NCI-H1092 (cell line): ENCODE measurements at regions not wholly inside any gene's neighbourhood (a gene's known extent, or its start where the extent isn't known, plus 50 kb on each side); places are given as distances from the start of the nearest gene placed in this dataset.

ENCODE experiments used
- DNase-seq: peaks from one replicate; lab custom pipeline; 2025; lab: John Stamatoyannopoulos, UW

DNA sequence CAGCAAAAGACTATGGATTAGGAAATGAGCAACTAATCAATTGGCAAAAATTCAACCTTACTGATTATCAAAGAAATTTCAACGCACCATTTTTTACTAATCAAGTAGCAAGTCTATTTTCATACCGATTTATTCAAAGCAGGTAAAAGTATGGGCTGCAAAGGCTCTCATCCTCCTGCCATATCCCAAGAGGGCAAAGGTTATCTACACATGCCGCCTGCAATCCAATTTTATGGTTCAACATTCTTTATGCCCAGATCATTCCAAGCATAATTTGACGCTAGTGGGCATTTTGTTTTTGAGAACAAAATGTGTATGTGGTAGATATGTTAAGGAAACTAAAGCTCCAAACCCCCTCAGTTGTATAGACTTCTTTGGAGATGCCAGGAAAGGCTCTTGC is 270.6 kb downstream of the MAF start:
- no peak for DNase-seq

DNA sequence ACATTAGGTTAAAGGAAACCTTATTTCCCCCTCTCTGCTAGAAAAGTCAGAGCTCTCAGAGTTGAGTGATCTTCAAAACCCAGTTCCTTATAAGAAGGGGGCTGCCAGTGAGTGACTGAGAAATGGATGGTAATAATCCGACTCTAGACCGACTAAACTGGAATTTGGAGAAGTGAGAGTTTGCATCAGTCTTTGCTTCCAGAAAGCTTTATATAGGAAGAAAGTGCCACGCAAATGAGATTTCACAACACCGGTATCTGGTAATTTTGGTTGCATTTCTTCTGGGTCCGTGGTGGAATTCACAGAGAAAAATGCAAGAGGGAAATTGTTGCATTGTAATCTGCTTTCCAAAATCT is 271.4 kb downstream of the MAF start:
- no peak for DNase-seq

DNA sequence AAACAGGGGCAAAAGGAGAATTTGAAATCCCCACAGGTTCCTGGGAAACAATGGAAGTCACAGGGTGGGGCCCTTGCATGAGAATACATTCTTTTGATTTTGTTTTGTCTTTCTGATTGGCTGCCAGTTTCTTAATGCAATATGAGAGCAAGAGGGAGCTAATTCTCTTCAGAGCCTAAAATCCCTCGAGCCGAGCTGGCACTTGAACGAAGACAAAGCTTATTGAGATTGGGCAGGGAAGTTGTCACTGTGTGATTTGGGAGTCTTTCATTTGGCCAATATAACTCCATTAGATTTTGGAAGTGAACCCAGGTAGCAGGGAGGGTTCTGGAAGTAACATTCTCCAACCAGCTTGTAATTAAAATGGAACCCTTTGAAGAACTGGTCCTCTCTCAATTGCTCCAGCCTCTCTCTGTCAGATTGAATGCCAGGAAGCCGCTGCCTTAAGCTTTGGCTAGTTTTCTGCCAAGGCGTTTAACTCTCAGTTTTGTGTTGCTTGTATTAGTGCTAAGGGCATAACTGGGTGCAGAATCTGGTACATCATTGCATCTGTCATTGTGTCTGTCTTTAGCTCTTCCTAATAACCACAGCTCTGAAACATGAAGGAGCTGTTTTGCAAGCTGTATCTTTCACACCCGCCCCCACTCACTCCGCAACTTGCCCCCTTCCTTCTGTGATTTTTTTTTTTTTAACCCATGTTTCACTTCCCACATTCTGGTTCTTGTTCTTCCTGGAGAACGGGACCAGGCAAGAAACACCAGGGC is 272.0 kb downstream of the MAF start:
- DNase-seq = no peak

DNA sequence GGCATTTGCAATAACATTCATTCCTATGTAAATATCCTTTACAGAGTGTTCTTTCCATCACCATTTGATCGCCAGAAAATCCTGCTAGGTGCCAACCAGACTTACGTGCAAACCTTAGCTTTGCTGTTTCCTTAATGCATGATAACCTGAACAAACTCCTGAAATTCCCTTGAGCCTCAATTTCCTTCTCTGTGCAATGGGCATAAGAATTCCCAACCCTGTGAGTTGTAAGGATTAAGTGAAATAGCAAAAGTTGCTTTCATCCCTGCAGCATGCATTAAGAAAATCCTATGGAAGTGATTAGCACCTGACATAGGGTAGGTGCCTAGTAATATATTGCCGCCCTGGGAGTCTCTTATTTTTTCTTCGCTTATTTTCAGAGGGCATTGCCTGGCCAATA is 272.7 kb downstream of the MAF start:
- DNase-seq = no peak

DNA sequence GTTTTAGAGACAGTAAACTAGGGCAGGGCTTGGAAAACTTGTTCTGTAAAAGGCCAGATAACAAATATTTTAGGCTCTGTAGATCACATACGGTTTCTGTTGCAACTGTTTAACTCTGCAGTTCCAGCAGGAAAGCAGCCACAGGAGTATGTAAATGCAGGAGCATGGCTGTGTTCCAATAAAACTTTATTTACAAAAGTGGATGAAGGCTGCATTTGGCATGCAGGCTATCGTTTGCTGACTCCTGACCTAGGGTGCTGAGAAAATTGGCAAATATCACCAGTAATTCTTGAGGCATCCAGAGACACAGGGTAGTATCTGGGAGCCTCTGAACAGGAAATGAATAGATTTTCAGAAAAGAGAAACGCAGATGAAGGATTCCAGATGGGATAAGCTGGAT is 274.0 kb downstream of the MAF start:
- no peak for DNase-seq

DNA sequence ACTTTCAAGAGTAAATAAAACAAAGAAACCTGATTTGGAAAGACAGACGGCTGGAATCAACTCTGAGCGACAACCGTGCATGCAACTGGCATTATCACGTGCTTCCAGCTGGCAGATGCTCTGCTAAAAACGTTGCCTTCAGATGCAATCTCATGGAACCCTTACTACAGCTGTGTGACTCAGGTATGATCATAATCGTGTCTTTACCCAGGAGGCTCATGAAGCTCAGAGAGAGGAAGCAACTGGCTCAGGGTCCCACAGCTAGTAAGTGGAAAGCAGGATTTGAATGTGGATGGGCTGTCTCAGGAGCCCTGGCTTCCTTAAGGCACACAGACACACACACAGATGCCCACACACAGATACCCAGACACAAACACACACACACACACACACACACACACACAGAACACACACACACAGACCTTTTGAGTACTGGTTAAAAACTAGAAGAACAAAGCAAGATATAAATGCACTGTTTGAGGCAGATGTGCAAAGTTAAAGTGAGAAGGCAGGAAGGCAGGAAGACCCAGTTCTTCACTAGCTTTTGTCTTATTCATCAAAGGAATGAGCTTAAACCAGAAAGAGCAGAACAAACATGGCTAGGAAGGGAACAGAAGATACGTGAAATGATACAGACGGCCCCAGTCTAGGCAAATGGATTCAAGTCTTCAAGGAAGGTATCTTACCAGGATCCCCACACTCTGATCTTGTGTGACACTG is 275.2 kb downstream of the MAF start:
- no peak for DNase-seq

DNA sequence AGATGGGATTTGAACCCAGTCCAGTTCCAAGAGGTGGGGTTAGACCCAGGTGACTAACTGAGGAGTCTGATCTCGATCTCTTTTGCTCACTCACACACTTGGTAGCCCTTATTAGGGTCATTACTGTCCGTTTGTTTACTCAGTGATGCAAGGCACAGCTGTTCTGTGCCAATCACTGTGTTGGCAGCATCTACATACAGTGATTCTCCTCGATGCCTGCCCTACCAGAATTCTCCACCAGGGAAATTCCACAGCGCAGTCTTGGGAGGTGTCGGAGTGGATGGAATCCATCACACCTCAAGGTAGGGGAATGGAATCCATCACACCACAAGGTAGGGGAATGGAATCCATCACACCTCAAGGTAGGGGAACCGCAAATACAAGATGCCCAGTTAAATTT is 279.6 kb downstream of the MAF start:
- DNase-seq = no peak

DNA sequence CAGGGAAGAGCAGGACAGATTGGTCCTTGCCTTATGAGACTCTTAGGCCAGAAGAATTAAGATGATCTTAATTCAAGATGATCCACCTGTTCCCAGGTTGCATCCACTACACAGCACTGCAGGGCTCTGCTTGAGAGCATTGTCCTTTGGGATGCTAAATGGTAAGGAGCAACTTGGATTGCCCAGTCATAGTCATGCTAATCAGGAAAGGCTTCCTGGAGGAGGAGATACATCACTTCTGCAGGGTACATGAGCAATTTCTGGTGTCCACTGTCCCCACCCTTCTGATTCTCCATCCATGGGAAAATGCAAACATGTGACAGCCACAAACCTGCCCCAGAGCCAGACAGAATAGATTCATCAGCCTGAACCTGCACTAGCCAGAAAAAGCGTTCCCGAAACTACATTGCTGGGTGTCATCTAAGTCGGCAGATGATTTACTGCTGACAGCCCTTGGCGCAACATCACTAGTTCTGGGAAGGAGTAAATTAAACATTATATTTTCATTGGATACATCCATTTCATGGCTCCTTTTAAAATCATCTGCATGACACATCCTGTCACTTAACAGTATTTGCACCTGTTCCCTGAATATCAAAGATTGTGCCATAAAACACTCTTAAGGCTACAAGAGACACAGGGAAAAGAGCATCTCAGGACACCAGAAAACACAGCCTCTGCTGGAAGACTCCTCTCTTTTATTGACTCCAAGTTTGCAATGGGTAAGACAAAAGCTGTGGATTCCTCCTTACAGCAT is 282.2 kb downstream of the MAF start:
- DNase-seq = no peak

DNA sequence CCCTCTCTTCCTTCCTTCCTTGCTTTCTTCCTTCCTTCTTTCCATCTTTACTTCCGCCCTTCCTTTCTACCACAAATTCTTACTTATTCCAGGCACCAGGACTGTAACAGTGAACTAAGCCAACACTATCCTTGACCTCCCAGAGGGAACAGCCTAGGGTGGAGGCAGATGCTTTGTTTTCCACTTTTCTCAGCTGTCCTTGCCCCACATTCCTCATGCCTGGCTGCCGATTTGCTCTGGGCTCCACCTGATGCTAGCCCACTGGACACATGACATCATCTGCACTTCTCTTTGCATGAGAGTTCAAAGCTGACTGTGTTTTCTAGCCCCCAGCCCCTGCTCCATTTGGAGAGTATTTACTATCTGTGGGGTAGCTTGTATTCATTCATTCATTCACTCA is 283.0 kb downstream of the MAF start:
- DNase-seq = no peak

DNA sequence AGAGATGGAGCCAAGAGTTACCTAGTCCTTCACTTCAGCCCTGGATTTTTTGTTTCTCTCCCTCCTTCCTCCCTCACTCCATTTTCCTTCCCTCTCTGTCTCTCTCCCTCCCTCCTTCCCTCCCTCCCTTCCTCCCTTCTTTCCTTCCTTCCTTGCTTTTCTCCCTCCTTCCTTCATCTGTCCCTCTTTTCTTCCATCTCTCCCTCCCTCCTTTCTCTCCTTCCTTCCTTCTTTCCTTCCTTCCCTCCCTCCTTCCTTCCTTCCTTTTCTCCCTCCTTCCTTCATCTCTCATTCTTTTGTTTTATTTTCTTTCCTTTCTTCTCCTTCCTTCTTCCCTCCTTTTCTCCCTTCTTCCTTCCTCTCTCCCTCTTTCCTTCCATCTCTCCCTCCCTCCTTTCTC is 283.5 kb downstream of the MAF start:
- DNase-seq = no peak

DNA sequence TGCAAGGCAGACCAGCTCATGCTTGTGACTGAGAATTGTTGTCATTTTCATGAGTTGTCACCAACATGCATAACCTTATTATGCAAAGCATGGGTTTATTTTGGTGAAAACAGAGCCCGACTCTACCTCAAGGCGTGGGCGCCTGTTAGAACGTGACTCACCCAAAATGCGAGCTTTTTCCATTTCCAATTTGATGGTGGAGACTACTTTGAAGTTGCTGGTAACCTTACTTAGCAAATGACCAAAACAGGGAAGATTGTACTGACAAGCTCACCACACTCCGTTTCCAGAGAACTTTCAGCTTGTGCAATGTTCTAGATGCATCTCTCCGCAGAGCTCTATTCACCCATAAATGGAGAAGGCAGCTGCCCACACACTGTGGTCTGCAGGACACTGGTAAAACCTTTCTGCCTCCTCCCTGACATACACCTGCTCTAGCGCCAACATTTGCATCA is 284.5 kb downstream of the MAF start:
- DNase-seq = no peak

DNA sequence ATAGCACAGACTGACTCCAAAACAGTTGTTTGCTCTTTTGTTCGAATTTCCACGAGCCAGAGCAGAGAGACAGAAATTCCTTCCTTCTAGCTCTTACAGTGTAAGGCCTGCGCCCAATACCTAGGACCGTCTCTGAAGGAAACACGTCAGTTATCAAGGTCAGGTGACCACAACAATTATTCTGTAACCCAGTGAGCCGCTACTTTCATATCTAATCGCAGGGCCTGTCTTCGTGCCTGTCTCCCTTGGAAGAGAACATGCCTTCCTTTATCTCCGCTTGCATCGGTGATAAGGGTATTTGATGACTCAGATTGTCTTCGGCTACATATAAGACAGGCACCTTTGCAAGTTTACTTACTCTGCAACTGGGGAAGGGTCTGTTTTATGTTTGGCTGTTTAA is 288.0 kb downstream of the MAF start:
- DNase-seq = no peak

DNA sequence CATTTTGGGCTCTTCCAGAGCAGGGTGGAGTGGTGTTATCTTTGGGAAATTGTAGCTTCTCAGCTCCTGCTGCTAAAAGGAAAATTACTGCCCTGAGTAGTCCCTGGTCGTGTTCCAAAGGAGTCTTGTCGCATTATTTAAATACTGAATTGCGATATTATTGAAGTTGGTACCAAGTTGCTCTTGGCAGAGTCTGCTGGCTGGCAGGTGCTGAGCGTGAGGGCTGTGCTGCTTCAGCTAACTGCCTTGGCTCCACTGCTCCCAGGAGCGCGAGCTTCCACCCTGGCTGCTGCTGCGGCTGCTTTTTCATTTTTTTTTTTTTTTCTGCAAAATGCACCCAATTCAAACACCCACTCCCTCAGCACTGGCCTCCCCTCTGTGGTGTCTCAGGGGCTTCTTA is 289.8 kb downstream of the MAF start:
- DNase-seq = no peak

DNA sequence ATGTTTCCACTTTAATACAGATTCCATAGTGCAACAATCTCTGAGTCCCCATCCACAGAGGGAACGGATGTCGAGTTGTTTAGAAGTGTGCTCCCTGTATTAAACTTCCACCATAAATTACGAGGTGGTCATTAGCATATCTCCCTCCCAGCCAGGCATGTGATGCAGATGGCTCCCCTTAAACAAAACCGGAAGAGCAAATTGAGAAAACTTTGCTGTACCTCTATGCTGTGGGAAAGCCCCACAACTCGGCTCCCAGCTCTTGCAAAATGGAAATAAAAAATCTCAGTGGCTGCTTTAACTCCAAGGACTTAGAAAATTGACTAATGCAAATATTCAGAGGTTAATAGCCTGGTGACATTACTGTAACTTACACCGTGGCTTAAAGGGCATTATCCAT is 290.9 kb downstream of the MAF start:
- no peak for DNase-seq

DNA sequence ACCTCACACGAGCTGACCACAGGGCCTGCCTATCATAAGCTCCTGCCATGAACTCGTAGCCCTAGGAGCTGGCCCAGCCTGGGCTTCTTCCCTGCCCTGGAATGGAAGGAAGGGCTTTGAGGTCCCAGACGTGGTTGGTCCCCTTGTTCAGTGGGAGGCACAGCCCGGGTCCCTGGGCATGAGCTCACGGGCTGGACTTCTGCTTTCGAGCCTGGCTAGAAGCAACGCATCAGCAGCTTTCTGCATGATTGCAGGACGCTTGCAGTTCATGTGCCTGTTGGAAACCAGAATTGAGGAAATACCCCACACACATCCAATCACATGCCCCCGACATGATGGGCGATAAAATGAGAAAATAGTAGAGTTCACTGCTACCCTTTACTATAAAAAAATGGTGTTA is 293.3 kb downstream of the MAF start:
- DNase-seq = no peak

DNA sequence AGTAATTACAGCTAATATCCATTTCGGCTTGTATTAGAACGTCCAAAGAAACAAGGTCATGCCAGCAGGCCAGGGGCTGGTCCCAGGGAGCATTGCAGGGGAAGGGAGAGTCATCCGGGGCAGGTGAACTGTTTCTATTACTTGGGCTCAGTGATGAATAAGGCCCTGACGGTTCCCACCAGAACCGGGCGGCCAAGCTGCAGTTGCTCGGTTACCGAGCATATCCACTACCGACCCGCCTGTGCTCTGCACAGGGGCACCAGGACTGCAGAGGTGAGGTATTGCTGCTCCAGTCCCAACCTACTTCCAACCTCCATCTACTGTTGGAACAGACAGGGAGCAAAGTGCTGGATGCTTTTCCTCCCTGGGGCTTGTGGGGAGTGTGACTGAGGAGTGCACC is 295.5 kb downstream of the MAF start:
- DNase-seq = no peak

DNA sequence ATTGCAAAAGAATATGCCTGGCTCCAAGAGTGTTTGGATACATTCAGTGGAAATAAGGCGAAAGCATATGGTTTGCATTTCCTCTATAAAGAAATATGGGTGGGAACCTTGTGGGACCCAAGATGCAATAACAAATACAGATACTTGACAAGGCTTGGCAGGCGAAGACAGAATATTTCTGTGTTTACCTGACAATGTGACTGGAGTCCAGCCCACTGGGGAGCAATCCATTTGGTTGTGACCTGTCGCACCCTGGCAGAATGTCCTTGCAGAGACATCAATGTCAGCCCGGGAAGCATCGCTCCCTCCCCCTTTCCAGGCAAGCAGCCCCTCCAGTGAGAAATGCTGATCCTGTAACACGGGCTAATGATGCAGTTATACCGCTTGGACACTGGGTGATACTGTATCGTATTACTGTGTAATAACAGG is 296.6 kb downstream of the MAF start:
- DNase-seq = no peak

DNA sequence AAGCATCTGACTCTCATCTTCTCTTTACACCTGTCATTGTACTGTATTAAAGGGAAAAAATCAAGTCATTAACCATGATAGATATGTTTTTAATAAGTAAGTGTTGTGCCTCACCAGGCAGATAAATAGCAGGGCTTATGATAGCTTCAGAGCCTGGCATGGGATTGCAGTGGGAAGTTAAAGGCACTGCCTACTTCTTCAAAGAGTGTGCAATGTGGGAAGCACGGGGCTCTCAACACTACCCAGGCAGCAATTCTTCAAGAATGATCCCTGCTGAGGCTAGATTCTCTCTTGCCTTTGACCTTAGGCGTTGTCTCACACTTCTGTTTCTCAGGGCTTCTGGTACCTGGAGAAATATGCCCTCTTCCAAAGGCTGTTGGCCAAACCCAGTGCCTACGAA is 297.3 kb downstream of the MAF start:
- no peak for DNase-seq

DNA sequence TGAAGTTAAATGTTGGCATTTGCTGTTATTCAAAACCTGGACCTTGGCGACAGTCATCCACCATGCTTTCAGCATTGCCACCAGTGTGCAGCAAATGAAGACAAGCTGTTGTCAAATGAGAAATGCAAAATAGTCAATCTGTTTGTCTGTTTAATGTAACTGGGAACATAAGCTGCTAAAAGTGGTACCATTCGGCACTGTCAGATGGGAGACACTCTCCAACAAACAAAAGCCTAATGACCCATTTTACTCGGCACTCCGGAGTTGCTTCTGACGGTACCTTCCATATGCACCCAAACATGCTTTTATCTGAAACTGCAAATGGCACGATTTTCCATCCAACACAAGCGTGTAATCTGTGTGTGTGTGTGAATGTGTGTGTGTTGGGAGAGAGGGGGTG is 297.8 kb downstream of the MAF start:
- no peak for DNase-seq

DNA sequence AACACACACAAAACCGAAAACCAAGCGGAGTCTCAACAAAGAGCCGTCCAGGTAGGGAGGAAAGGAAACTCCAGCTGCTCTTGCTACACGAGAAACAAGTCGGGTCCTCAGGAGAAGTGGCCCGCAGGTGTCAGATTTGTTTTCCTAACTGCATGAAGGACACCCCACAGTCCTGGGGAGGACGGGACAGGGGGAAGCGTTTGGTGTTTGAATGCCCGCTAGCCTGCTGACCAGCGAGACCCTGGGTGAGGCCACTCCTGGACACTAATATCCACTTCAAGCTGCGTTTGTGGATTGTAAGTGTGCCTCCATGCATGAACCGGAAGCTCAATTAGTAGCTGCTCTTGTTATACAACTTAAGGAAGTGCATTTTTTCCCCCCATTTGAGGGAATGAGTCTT is 299.5 kb downstream of the MAF start:
- DNase-seq = no peak

DNA sequence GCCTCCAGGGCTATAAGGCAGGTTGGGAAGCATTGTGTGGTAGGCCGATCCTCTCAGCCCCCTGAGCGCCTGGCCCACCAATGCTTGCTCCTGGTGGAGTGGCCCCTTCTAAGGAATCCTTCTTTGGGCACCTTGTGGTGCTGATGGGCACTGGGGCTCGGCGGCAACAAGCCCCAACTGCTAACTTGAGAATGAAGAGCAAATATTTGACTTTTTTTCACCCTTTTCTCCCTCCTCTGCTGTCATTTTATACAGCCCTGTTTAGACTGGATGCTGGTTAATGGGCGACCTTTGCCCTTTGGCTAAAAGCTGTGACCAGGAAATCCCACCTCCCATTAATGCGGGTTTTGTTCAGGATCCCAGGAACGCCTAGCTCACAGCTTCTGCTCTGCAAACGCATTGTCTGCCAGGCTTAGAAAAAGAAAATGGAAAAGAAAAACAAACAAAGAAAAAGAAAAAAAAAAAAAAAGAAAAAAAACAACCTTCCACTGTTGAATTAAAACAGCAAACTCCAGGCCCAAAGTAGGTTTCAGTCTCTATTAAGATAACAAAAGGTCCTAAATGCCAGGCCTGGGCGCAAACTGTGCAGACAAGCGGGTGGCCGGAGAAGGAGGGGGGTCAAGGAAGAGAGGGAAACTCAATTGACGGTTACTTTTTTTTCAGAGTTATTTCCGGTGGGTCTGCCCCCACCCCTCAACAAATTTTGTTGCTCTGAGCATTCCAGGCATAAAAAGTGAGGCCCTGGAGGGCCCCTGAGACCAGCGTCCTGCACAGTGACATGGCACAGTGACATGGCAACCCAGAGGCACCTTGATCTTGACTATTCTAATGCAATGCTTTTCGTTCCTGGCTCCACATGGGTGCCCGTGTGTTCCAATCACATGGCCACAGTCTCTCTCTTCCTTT is 301.4 kb downstream of the MAF start:
- no peak for DNase-seq

DNA sequence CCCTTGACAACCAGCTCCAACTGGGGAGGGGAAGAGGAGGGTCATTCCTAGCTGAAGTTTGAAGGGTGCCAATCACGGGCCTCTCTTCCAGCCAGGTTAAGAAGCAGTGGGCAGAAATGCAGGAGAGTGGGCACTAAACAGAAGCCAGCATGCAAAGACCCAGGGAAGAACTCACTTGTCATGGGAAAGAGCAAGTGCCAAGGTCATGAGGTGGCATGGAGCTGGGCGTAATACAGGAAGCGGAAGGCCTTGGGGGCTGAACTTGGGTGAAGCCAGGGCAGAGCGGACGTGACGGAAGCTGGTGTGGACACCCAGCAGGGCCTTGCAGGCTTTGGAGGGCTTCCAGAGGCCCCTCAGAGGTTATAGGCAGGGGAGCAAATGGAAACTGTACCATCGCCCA is 302.1 kb downstream of the MAF start:
- no peak for DNase-seq
